ENCODE measurements at regions not wholly inside any gene's neighbourhood (a gene's known extent, or its start where the extent isn't known, plus 50 kb on each side); places are given as distances from the start of the nearest gene placed in this dataset.
A peak's percentile ranks its signal among the peaks of the same experiment; 100 is the strongest.

- POLR2A ChIA-PET = interaction anchor here (0.9 kb wide), 1 partner anchor 10 kb away, joined by 4 read pairs; no protein-coding TSS in a partner anchor
- H3K27ac ChIP-seq (ENCODE audit: extremely low read depth, low read depth, low read length) = no peak overlapping the region
- DNase-seq (ENCODE audit: extremely low read depth in 1 of 4, low spot score in 3 of 4) = no peak
- no peak overlapping the region for H3K4me3 ChIP-seq
- TF ChIP-seq RHOXF2B (CRISPR knock-in tag; conservative IDR thresholded peaks at IDR 0.05) (no peak), MEIS2 (IDR thresholded peaks at IDR 0.05; ENCODE audit: partially characterized antibody) (peak; percentile 59), PBX2 (CRISPR knock-in tag; IDR thresholded peaks at IDR 0.05; ENCODE audit: low read depth) (no peak), PBX2 (tag; conservative IDR thresholded peaks at IDR 0.05; ENCODE audit: low read depth) (peak; percentile 26; the same call in 1 of the 2 replicates)
- 42% methylated on average over 2 of the region's 2 CpGs for WGBS (ENCODE audit: insufficient coverage, low coverage, missing lambda C conversion rate)
- H3K4me1 ChIP-seq (replicated peaks in 1 of 2; ENCODE audit: control insufficient read depth in 2 of 2, insufficient read depth in 2 of 2, low read length in 2 of 2) = 0 out of 5 replicates have a peak, but pooled peaks cover 0 to 5% of the 10 kb centered on the region in 2 experiments
- BruUV-seq (replicated peaks) = no TSS peak
- H4K20me1 ChIP-seq (replicated peaks; ENCODE audit: control insufficient read depth, insufficient read depth, low read length) = no peaks in the 10 kb centered on the region
- H3K9me1 ChIP-seq (ENCODE audit: control insufficient read depth, insufficient read depth, low read length) = no peaks in the 10 kb centered on the region
- no peak for FAIRE-seq
- no peak for ATAC-seq
- no peak overlapping the region for H2AFZ ChIP-seq (ENCODE audit: low read depth, low read length)
- H3K9me3 ChIP-seq (replicated peaks; ENCODE audit: control insufficient read depth, insufficient read depth, low read depth, low read length) = peaks cover 1% of the 10 kb centered on the region; the same call in 1 of the 2 replicates
- H3K9ac ChIP-seq (ENCODE audit: insufficient read depth in 1 of 2, low read depth in 2 of 2, low read length in 2 of 2) = no peak overlapping the region
- no peak overlapping the region for H3K4me2 ChIP-seq (ENCODE audit: insufficient read depth, low read length)
- H3K79me2 ChIP-seq (ENCODE audit: control insufficient read depth, insufficient read depth, low read length) = no peaks in the 10 kb centered on the region
- CTCF ChIA-PET (ENCODE audit: low intra/inter-chr PET ratio) = no interaction called here
- no peaks in the 10 kb centered on the region for H3K27me3 ChIP-seq (ENCODE audit: control insufficient read depth in 2 of 2, insufficient read depth in 2 of 2, low read length in 2 of 2)
- no peaks in the 10 kb centered on the region for H3K36me3 ChIP-seq (ENCODE audit: control insufficient read depth, insufficient read depth, low read length)
- intact Hi-C loops (cut with micrococcal nuclease) (no loop called here), in situ Hi-C loops (cut with MboI) (no loop called here)
These were observed 967.3 kb upstream of the ADGRB3 start for GRCh38 chr6:67667637-67668422.

Data from K562 (cell line).